Activated gamma-delta T cell (primary cell): ENCODE measurements at regions not wholly inside any gene's neighbourhood (a gene's known extent, or its start where the extent isn't known, plus 50 kb on each side); places are given as distances from the start of the nearest gene placed in this dataset.
"Not testable (repeated sequence)": the region's sequence is repeated elsewhere in the genome, so short reads cannot be mapped to it uniquely, and the experiment has no call there.

Experiments used
- DNase-seq: peaks from one replicate; lab custom pipeline; 2025; lab: John Stamatoyannopoulos, UW

- not testable (repeated sequence) for DNase-seq
These were observed 53.4 kb downstream of the AHSP start for GRCh38 chr16:31581065-31581464.

DNA sequence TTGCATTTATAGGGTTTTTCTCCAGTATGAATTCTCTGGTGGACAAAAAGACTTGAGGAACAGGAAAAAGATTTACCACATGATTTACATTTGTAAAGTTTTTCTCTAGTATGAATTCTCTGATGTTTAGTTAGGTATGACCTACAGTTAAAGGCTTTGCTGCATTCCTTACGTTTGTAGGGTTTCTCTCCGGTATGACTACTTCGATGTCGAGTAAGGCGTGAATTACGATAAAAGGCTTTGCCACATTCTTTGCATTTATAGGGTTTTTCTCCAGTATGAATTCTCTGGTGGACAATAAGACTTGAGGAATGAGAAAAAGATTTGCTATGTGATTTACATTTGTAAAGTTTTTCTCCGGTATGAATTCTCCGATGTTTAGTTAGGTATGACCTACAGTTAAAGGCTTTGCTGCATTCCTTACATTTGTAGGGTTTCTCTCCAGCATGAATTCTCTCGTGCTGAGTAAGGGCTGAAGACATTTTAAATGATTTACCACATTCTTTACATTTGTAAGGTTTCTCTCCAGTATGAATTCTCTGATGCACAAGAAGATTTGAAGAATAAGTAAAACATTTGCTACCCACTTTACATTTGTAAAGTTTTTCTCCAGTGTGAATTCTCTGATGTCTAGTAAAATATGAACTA is 74.2 kb downstream of the AHSP start:
- not testable (repeated sequence) for DNase-seq

GRCh38 chr16:31618130-31618529 is 90.4 kb downstream of the AHSP start:
- DNase-seq = no peak

GRCh38 chr16:31636433-31636832 is 108.7 kb downstream of the AHSP start:
- no peak for DNase-seq

DNA sequence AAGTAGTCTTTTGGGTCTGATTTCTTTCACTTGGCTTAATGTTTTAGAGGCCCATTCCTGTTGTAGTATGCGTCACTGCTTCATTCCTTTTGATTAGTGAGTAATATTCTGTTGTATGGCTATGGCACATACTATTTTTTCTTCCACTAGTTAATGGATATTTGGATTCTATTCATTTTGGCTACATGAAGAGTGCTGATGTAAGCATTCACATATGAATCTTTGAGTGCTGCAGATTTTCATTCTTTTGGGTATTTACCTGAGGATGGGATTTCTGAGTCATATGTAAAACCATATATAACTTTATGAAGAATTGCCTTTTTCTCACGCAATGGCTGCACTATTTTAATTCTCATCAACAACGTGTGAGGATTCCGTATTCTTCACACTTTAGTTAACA is 113.6 kb downstream of the AHSP start:
- DNase-seq = no peak

- not testable (repeated sequence) for DNase-seq
These were observed 128.0 kb downstream of the AHSP start for GRCh38 chr16:31655674-31656073.

DNA sequence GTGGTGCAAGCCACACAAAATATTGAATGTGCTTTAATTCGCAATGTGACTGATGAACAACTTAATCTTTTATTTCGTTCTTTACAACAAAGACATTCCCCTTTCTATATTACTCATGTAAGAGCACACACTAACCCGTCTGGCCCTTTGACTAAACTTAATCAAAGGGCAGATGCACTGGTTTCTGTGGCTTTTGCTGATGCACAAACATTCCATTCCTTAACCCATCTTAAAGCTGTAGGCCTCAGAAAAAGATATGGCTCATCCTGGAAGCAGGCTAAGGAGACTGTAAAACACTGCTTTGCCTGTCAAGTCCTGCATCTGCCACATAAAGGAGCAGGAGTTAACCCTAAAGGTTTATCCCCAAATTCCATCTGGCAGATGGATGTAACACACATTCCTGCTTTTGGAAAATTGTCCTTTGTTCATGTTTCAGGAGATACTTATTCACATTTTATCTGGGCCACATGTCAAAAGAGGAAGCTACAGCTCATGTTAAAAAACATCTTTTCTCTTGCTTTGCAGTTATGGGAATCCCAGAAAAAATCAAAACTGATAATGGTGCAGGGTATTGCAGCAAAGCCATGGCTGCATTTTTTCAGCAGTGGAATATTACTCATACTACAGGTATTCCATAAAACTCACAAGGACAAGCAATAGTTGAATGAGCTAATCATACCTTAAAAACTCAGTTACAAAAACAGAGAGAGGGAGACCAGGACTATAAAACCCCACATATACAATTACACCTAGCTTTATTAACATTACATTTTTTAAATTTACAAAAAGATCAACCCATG is 137.2 kb downstream of the AHSP start:
- DNase-seq = no peak

GRCh38 chr16:31674686-31675085 is 147.0 kb downstream of the AHSP start:
- no peak for DNase-seq

- DNase-seq = no peak
These were observed 149.0 kb downstream of the AHSP start for GRCh38 chr16:31676731-31677130.

DNA sequence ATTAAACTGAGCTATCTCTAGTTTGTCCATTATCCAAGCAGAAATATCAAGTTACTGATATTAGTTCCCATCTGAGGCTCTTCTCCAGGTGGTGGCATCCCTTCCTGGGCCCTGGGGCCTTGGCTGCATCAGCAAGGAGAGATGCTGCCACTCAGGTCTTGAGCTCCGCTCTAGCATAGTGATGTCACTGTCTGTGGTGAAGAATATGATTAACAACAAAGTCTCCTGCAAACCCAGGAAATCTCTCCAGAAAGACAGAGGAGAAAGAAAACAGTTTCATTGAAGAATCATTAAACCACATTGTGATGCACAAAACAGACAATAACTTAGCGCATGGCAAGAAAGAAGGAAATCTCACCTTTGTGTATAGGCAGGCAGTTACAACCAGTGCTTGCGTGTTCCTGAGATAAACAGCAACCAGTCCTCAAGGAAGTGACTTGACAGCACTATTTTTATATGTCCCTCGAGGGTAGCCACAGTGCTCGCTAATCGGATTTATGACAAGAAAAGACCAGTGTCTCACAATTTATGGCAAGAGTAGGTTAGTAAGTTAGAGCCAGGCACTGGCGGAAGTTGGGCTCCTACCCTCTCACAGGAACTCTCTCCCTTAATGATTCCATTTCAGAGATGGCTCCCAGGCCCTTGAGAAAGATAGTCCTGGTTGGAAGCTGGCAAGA is 151.1 kb downstream of the AHSP start:
- DNase-seq = no peak

DNA sequence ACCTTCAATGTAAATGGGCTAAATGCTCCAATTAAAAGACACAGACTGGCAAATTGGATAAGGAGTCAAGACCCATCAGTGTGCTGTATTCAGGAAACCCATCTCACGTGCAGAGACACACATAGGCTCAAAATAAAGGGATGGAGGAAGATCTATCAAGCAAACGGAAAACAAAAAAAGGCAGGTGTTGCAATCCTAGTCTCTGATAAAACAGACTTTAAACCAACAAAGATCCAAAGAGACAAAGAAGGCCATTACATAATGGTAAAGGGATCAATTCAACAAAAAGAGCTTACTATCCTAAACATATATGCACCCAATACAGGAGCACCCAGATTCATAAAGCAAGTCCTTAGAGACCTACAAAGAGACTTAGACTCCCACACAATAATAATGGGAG is 161.6 kb downstream of the AHSP start:
- not testable (repeated sequence) for DNase-seq

- not testable (repeated sequence) for DNase-seq
These were observed 164.6 kb downstream of the AHSP start for GRCh38 chr16:31692338-31692737.

GRCh38 chr16:31693733-31694132 is 166.0 kb downstream of the AHSP start:
- DNase-seq = no peak

DNA sequence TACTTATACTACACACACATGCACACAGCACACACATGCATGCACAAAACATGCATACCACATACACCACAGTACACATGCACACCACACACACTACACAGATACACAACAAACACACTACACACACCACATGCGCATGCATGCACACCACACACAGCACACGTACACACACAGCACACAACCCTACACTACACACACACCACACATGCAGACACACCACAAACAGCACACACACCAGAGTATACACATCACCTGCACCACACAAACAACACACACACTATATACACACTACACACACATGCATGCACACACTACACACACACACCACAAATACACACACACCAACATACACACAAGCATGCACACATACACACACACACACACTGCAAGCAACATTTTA is 166.8 kb downstream of the AHSP start:
- DNase-seq = no peak

- no peak for DNase-seq
These were observed 168.0 kb downstream of the AHSP start for GRCh38 chr16:31695667-31696066.

DNA sequence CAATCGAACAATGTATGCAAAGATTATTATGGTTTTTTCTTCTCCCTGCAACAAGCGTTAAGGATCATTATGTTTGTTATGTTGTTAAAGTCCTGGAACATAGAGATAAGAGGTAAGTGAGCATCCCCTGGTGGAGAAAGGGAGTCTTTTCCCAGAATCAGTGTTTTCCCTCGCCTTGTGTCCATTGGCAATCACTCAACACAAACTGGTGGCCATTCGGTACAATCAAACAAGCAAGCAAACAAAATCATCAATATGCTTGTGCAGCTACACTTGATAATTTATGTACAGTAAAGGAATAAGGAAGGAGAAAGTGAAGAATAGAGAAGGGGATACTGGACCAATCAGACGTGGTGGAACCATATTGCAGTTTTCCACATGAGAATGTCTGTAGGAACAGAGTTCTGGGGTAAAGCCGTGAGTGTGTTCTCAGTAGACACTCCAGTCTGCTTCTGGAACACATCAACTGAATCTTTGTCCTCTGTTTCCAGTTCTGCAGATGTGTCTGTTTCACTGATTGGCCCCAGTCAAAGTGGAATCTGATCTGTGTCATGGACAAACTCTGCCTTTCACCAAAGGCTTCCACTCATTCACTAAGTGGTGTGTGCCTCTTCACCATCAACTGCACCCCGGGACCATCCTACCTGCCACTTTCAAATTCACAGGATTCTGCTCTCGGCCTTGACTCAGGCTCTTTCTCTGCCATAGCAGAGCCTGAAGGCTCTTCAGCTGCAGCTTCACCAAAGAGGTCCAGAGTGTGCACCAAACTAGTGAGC is 169.5 kb downstream of the AHSP start:
- no peak for DNase-seq

GRCh38 chr16:31697744-31698125 is 170.0 kb downstream of the AHSP start:
- no peak for DNase-seq

- no peak for DNase-seq
These were observed 171.2 kb downstream of the AHSP start for GRCh38 chr16:31698901-31699300.

GRCh38 chr16:31699601-31700000 is 171.9 kb downstream of the AHSP start:
- no peak for DNase-seq

- no peak for DNase-seq
These were observed 172.5 kb downstream of the AHSP start for GRCh38 chr16:31700200-31700529.

DNA sequence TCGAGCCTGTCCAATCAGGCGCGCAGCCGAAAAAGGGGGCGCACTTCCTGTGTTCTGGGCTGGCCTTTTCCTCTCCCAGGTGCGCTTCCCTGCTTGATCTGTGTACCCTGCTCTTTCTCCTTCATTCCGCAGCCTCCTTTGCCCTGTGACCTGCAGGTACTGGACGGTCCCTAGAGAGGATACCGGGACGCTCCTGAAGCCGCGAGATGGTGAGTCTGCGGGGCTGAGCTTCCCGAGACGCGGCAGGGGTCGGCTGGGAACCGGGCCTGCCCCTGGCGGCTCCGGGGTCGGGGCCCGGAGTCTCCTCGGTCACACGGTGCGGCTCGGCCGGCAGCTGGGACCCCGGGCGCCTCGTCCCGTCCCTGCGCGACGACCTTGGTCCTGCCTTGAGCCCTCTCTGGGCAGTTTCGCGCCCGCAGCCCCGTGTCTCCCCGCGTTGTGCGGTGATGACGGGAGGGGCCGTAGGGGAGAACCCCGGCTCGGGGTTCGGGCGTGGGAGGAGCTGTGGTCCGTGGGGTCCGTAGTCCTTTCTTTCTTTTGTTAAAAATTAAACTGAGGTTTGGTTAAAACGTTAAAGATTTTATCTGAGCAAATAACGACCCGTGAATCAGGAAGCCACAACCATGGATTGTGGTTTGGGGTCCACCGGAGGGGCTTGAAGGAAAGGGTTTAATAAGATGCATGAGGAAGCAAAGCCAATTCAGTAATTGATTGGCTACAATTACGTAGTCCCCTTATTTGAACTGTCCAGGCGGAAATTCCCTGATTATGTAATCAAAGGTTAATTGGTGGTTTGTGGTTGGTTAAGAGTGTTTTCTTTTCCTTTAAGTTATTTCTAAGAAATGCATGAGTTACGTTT is 172.8 kb upstream of the ZNF267 start:
- peak; percentile 61 for DNase-seq
